GM18873 (cell line): ENCODE measurements at regions not wholly inside any gene's neighbourhood (a gene's known extent, or its start where the extent isn't known, plus 50 kb on each side); places are given as distances from the start of the nearest gene placed in this dataset.
"Not testable (repeated sequence)": the region's sequence is repeated elsewhere in the genome, so short reads cannot be mapped to it uniquely, and the experiment has no call there.

Experiments used
- ATAC-seq: cut with Tn5 transposase; IDR thresholded peaks from one replicate; pipeline ENCODE4 v1.9.1; 2021; ENCODE audit warnings: mild to moderate bottlenecking, moderate library complexity, moderate number of reproducible peaks; ENCODE audit not compliant: unreplicated experiment, low FRiP score

GRCh38 chr4:71841336-71841735, 57.5 kb upstream of the GC start:
- no peak for ATAC-seq

DNA sequence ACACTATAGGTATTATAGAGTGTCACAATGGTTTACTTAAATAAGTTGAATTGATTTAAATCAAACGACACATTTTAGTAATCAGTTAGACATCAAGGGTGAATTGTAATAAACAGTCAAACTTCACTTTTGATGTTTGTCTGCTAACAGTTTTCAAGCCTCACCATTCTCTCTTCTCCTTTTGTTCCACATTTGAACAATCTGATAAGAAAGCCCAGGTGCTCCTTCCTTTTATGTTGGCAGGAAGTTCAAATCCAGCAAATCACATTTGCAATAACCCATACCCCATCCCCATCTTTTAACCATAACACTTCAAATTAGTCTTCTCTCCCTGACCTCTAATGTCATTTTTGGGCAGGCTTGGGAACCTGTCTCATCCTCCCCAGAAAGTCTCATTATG, 63.4 kb upstream of the GC start:
- ATAC-seq: no peak

- no peak for ATAC-seq
These were observed 72.1 kb upstream of the GC start for GRCh38 chr4:71855944-71856343.

DNA sequence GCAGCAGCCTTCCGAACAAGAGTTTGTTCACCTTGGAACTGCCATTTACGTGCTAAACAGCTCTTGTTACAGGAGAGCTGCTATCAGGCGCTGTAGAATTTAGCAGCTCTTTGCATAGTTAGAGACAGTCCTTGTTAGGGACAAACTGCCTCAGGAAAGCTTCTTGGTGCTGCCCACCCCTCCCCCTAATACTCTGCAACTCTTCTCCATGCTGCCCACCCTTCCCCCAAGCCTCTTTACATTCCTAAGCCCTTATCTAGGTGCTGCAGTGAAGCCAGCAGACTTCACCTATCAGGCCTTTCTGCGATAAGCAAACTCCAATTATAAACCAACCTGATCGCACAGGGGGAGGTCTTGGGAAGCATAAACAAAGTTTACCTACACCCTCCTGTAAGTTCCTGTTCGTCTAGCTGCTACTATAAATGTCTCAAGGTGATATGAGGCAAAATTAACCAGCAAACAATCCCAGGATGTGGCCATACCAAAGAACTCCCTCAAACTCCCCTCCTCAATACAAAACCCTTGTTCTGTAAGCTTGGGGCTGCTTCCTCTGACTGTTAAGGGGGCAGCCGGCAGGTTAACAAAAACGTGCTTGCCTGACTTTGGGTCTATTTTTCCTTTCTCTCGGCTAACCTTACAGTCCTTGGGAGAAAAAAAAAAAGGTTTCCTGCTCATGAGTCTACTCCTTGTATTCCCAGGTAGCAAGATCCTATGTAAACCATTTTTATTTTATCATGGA, 74.0 kb upstream of the GC start:
- no peak for ATAC-seq

- ATAC-seq: no peak
These were observed 76.8 kb upstream of the GC start for GRCh38 chr4:71860643-71861042.

DNA sequence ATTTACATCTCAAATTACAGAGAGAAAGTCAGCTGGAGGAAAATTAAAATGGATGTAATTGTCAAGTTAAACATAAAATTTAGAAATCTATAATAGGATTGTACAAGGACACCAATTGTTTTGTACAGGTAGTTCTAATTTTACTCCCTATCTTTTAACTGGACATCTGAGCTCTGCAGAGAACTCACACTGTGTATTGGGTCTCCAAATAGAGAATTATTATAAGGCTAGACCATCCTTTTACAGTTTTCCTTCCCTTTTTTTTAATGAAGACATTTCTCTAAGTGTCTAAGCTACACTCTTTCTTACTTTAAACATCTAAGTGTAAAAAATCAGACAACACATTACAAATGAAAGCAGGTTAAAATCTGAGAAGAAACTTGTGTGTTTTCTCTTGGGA, 78.4 kb upstream of the GC start:
- ATAC-seq: no peak

DNA sequence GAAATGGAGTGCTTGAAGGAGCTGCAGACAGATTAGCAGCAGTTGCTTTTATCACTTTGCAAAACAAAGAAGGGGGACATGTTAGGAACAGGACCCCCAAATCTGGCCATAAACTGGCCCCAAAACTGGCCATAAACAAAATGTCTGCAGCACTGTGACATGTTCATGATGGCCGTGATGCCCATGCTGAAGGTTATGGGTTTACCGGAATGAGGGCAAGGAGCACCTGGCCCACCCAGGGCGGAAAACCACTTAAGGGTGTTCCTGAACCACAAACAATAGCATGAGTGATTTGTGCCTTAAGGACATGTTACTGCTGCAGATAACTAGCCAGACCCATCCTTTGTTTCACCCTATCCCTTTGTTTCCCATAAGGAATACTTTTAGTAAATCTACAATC, 79.6 kb upstream of the GC start:
- ATAC-seq: no peak

GRCh38 chr4:71864380-71864779, 80.5 kb upstream of the GC start:
- no peak for ATAC-seq

- ATAC-seq: no peak
These were observed 82.5 kb upstream of the GC start for GRCh38 chr4:71866212-71866885.

GRCh38 chr4:71867598-71867997, 83.7 kb upstream of the GC start:
- ATAC-seq: no peak

- no peak for ATAC-seq
These were observed 86.6 kb upstream of the GC start for GRCh38 chr4:71870456-71870855.

DNA sequence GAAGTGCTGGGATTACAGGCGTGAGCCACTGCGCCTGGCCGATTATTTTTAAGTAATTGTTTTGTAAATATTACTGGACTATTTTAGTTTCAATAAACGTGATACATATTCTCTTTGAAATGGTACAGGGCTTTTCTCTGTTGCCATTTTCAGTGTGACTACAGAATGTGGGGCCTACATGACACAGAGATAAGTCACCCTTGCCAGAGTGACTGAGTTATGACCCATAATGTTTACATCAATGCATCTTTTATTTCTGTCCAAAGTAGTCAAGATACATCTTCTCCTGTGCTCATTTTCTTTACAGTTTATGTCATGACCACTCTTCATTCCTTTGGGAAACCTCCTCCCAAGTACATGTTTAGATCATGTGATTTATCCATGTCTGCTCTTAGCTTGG, 88.3 kb upstream of the GC start:
- ATAC-seq: no peak

DNA sequence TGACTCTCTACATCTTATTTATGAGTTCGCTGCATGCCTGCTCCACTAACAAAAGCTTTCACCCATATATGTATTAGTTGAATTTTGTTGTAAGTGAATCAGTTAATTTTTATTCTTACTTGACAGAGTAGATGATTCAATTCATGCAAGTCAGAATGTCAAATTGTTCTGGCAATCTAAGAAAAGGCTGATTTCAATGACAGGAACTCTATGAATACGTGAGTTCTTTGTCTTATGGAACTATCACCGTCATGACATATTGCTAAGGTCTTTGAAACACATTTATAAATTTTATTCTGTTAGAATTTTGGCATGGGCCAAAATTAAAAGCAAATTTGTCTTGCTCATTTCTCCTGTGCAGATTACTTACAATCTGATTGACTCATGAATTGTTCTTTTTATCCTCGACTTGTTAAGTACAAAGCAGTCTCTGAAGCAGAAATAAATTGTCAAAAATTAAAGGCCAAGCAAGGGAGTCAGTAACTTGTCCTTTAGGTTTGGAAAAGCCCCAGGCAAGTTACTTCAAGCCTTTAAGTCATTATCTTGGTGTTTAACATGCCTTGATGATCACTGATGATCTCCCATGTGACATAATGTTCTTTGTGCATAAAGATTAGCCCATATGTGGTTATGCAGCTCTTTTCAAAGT, 89.0 kb upstream of the GC start:
- no peak for ATAC-seq

GRCh38 chr4:71878376-71878775, 94.5 kb upstream of the GC start:
- ATAC-seq: no peak

GRCh38 chr4:71882113-71882841, 98.4 kb upstream of the GC start:
- no peak for ATAC-seq

- ATAC-seq: not testable (repeated sequence)
These were observed 116.5 kb upstream of the GC start for GRCh38 chr4:71900366-71900765.

- not testable (repeated sequence) for ATAC-seq
These were observed 121.7 kb upstream of the GC start for GRCh38 chr4:71905594-71905993.

- no peak for ATAC-seq
These were observed 122.2 kb upstream of the GC start for GRCh38 chr4:71906096-71906495.

- no peak for ATAC-seq
These were observed 123.2 kb upstream of the GC start for GRCh38 chr4:71907071-71907470.

GRCh38 chr4:71907782-71908181, 123.9 kb upstream of the GC start:
- ATAC-seq: peak; percentile 56

- no peak for ATAC-seq
These were observed 118.5 kb upstream of the NPFFR2 start for GRCh38 chr4:71913275-71913674.
